Neural crest cell (in vitro differentiated cells): ENCODE measurements at regions not wholly inside any gene's neighbourhood (a gene's known extent, or its start where the extent isn't known, plus 50 kb on each side); places are given as distances from the start of the nearest gene placed in this dataset.
"Not testable (repeated sequence)": the region's sequence is repeated elsewhere in the genome, so short reads cannot be mapped to it uniquely, and the experiment has no call there.

Experiments used
- DNase-seq: peaks from one replicate; pipeline ENCODE4 v3.0.0; 2021; ENCODE audit warnings: low read depth, mixed read lengths, low spot score
- H3K27ac Mint-ChIP-seq: one replicate; pipeline ENCODE4 v1.8.0; 2021; ENCODE audit warnings: mild to moderate bottlenecking, mixed read lengths; ENCODE audit not compliant: unreplicated experiment
- H3K27me3 Mint-ChIP-seq: 2 replicates; pipeline ENCODE4 v1.8.0; 2021; ENCODE audit warnings: low read depth, mild to moderate bottlenecking, mixed read lengths
- H3K36me3 Mint-ChIP-seq: 2 replicates; pipeline ENCODE4 v1.8.0; 2021; ENCODE audit warnings: low read depth, mild to moderate bottlenecking, mixed read lengths
- H3K4me1 Mint-ChIP-seq: 2 replicates; pipeline ENCODE4 v1.8.0; 2021; ENCODE audit warnings: mixed read lengths
- H3K4me3 Mint-ChIP-seq: one replicate; pipeline ENCODE4 v1.8.0; 2021; ENCODE audit warnings: mild to moderate bottlenecking, mixed read lengths
- H3K9me3 Mint-ChIP-seq: 2 replicates; pipeline ENCODE4 v1.8.0; 2021; ENCODE audit warnings: mixed read lengths
- TF ChIP-seq, protein P1 (sequence below): fragments of 200-600 bp; sonication (generic); conservative IDR thresholded peaks from 2 replicates; pipeline ENCODE4 v1.5.0; 2021; ENCODE audit warnings: antibody characterized with exemption, mild to moderate bottlenecking

DNA sequence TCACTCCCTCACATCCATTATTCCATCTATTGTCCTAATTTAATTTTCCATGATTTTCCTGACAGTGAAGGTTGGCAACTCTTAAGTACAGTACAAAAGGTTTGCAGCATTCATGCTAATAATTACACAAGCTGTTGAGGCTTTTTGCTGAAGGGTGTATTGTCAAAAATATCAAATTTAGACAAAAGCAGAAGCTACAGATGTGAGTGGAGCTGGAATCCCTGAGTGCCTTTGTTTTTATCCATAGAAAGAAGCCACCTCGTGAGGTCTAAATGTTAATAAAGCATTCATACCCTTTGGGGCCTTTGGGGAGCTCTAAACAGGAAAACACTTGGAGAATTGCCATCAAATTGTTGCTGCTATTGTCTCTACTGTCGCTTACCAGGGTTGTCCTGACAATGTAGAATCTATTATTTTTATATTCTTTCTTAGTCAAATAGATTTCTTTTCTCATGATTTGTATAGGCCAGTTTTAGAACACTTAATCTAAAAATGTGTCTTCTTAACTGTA, 185.8 kb upstream of the ROBO1 start:
- no peak overlapping the region for H3K4me3 Mint-ChIP-seq
- H3K36me3 Mint-ChIP-seq, result peaks cover 2% of the 10 kb centered on the region
- peaks cover 16% of the 10 kb centered on the region for H3K4me1 Mint-ChIP-seq
- TF ChIP-seq, protein P1, sequence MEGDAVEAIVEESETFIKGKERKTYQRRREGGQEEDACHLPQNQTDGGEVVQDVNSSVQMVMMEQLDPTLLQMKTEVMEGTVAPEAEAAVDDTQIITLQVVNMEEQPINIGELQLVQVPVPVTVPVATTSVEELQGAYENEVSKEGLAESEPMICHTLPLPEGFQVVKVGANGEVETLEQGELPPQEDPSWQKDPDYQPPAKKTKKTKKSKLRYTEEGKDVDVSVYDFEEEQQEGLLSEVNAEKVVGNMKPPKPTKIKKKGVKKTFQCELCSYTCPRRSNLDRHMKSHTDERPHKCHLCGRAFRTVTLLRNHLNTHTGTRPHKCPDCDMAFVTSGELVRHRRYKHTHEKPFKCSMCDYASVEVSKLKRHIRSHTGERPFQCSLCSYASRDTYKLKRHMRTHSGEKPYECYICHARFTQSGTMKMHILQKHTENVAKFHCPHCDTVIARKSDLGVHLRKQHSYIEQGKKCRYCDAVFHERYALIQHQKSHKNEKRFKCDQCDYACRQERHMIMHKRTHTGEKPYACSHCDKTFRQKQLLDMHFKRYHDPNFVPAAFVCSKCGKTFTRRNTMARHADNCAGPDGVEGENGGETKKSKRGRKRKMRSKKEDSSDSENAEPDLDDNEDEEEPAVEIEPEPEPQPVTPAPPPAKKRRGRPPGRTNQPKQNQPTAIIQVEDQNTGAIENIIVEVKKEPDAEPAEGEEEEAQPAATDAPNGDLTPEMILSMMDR, result no peak
- DNase-seq, result no peak
- no peaks in the 10 kb centered on the region for H3K9me3 Mint-ChIP-seq
- H3K27me3 Mint-ChIP-seq, result no peaks in the 10 kb centered on the region
- no peak overlapping the region for H3K27ac Mint-ChIP-seq

DNA sequence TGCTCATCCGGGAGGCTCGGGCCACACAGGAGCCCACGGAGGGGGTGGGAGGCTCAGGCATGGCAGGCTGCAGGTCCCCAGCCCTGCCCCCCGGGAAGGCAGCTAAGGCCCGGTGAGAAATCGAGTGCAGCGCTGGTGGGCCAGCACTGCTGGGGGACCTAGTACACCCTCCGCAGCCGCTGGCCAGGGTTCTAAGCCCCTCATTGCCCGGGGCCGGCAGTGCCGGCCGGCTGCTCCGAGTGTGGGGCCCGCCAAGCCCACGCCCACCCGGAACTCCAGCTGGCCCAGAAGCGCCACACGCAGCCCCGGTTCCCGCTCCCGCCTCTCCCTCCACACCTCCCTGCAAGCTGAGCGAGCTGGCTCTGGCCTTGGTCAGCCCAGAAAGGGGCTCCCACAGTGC, 183.6 kb upstream of the ROBO1 start:
- H3K27ac Mint-ChIP-seq, H3K4me3 Mint-ChIP-seq, H3K27me3 Mint-ChIP-seq, H3K9me3 Mint-ChIP-seq, H3K36me3 Mint-ChIP-seq, DNase-seq: not testable (repeated sequence)
- peaks cover 18% of the 10 kb centered on the region for H3K4me1 Mint-ChIP-seq

DNA sequence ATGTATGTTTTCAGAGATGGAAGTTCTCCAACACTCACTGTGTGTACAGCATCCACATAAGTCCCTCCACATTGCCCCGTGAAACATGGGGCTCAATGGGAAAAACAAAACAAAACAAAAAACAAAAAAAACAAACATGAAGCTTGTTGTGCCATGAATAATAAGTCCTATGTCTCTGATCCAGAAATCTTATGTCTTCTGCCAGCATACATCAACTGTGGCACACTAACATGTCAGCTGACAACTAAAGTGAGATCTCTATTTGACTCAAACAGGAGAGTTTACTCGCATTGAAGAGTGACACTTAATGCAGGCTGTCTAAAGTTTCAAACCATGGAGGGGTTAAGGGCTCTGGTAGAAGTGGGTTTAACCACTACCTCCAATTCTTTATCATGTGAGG, 180.2 kb upstream of the ROBO1 start:
- Mint-ChIP-seq H3K36me3 (peaks cover 2% of the 10 kb centered on the region), H3K27ac (no peak overlapping the region), H3K27me3 (no peaks in the 10 kb centered on the region), H3K4me1 (peaks cover 7% of the 10 kb centered on the region), H3K4me3 (no peak overlapping the region), H3K9me3 (peaks cover 3% of the 10 kb centered on the region)
- DNase-seq, result no peak
- TF ChIP-seq, protein P1, result no peak

DNA sequence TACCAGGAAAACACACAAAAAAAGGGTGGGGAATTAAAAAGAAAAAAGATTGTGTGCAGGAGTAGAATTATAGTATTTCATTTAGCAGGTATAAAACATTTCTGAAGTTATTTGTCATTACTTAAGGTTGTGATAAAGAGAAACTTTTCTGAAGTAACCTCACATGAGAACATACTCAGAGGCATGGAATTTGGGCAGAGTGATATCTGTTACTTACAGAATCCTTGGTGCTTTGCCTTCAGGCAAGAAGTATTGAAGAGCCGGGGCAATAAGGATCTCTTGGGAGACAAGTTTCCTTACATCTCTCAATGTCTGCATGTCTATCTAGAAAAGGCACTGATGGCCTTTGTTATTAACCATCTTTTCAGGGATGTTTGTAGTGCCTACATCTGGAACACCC, 179.7 kb upstream of the ROBO1 start:
- DNase-seq, result no peak
- H3K4me3 Mint-ChIP-seq, result no peak overlapping the region
- no peak overlapping the region for H3K27ac Mint-ChIP-seq
- peaks cover 3% of the 10 kb centered on the region for H3K9me3 Mint-ChIP-seq
- H3K36me3 Mint-ChIP-seq, result peaks cover 2% of the 10 kb centered on the region
- H3K27me3 Mint-ChIP-seq, result no peaks in the 10 kb centered on the region
- TF ChIP-seq, protein P1, result no peak
- H3K4me1 Mint-ChIP-seq, result peaks cover 7% of the 10 kb centered on the region

DNA sequence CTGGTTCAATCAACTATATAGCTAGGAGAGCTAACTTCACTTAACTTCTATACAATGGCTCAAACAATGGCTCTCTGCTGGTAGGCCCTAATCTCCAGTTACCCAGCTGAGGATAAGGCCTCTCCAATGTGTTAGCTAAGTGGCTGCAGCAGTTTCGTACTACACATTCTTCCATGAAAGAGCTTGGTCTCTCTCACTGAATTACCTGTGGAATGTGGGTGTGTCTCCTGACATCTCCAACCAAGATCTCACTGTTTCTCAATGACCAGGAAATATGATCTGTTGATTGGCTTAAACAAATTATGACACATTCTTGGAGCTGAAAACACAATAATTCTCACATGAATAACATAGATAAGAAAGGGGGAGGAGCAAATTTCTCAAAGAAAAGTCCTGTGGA, 169.8 kb upstream of the ROBO1 start:
- Mint-ChIP-seq H3K4me1 (no peaks in the 10 kb centered on the region), H3K27ac (no peak overlapping the region), H3K4me3 (no peak overlapping the region), H3K27me3 (no peaks in the 10 kb centered on the region), H3K36me3 (no peaks in the 10 kb centered on the region), H3K9me3 (no peaks in the 10 kb centered on the region)
- TF ChIP-seq, protein P1, result no peak
- no peak for DNase-seq

DNA sequence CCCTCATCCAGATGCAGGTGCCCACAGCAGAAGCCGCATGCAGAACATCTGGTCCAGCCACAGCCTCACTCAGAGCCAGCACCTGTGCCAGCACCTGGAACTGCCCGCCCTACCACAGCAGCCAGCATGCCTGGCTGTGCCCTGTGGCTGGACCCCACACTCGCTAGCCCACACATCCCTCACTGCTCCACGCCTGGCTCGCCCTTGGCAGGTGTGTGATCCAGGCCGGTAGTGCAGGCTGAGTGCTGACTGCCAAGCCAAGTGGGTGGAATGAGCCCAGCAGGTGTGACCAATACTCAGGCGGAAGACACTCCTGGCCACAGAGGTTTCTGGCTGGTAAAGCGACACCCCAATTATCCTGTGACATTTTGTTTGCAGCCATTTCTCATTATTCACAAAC, 162.4 kb upstream of the ROBO1 start:
- TF ChIP-seq, protein P1, result no peak
- Mint-ChIP-seq H3K27ac (no peak overlapping the region), H3K36me3 (no peaks in the 10 kb centered on the region), H3K27me3 (no peaks in the 10 kb centered on the region), H3K4me3 (no peak overlapping the region), H3K4me1 (peaks cover 4% of the 10 kb centered on the region), H3K9me3 (no peaks in the 10 kb centered on the region)
- DNase-seq, result no peak
